ENCODE measurements at regions not wholly inside any gene's neighbourhood (a gene's known extent, or its start where the extent isn't known, plus 50 kb on each side); places are given as distances from the start of the nearest gene placed in this dataset.
"Not testable (repeated sequence)": the region's sequence is repeated elsewhere in the genome, so short reads cannot be mapped to it uniquely, and the experiment has no call there.

DNA sequence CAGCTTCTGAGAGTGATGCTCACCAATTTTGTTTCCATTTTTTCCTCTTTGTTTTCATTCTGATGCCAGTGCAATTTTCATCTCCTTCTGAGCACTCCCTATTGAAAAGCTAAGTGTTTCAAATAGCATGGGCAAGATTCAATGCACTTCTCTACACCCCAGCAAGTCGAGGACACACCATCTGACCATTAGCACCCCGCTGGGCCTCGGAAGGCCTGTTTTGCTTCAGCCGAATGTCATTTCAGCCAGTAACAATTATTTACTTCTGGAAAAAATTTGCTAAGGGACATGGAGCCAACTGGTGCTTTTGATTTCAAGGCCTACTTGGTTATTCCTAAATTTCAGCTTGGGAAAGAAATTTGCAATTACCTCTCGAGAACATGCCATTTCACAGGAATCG lies 392.4 kb downstream of the RNF144A start:
- no peak for DNase-seq

GRCh38 chr2:7324706-7325105 lies 407.5 kb downstream of the RNF144A start:
- DNase-seq: no peak

- no peak for DNase-seq
Observed at GRCh38 chr2:7325186-7325585, 408.0 kb downstream of the RNF144A start.

DNA sequence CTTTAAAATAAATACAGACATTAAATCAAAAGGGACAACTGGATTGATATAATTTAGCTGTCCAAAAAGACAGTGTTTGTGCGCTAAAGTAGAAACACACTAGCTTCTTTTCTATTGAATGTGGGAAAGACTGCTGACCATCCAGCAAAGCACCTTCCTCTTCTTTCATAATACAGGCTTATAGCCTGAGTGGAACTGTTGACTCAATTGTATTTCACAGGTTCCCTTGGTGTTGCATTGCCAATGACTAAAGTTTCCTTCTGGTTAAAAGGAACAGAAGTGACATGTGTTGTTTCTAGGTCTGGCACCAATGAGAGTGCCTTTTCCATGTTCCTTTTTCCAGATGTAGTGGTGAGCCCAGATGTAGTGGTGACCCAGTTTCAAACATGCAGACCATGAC lies 412.3 kb downstream of the RNF144A start:
- no peak for DNase-seq

GRCh38 chr2:7333189-7333765 lies 416.1 kb downstream of the RNF144A start:
- DNase-seq: no peak

DNA sequence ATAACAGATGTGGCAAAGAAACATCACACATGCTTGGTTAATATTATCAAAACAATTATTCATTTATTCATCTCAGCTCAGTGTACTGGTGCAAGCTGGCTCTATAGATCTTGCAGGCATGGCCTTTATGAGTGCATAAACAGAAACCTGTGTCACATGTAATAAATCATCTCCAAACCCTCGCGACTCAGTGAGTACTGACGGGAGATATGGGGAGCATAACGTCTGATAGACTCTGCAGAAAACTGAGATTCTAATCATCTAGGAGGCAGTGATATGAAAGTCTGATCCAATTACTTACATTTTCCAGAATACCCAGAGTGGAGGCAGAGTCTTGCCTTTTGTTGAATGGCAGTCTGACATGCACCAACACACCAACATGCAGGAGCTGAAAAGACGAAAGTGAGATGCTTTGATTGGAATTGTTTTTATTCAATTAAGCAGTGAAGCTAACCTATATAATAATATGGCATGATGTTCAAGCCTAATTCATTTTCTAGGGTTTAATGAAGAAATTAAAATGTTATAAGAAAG lies 416.8 kb downstream of the RNF144A start:
- no peak for DNase-seq

DNA sequence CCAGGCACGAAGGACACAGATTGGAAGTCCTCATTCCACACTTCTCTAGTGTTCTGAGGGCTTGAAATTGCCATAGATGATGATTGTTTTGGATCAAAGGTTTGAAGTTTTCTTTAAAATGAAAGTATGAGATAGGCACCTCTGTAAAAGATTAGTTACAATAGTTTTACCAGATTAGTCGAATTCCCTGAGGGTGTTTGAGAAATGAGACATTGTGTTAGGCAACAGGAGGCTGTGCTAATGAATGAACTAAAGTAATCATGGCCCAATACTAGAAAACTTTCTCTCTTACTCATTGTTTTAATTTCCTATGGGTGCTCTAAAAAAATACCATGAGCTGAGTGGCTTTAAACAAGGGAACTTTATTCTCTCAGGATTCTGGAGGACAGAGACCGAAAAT lies 421.7 kb downstream of the RNF144A start:
- no peak for DNase-seq

DNA sequence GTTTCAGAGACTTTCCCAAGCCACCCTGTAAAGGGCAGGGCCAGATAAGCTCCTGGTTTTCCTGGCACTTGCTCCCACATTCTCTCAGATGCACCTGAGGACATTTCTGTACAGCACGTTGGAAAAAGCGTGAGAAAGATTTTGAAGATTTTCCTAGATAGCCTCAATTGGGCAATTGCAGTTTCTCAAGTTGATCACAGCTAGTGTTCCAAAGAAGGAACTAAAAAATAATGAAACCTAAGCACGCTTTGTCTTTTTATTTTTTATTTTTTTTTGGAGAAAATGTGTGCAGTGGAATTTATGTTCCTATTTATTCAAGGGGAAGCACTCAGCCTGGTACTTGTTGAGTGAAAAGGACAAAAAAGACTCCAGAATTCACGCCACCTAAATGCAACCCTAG lies 429.1 kb downstream of the RNF144A start:
- no peak for DNase-seq

- DNase-seq: no peak
Observed at GRCh38 chr2:7348761-7349160, 431.5 kb downstream of the RNF144A start.

- DNase-seq: no peak
Observed at GRCh38 chr2:7352191-7352590, 435.0 kb downstream of the RNF144A start.

- DNase-seq: no peak
Observed at GRCh38 chr2:7353571-7353970, 436.4 kb downstream of the RNF144A start.

DNA sequence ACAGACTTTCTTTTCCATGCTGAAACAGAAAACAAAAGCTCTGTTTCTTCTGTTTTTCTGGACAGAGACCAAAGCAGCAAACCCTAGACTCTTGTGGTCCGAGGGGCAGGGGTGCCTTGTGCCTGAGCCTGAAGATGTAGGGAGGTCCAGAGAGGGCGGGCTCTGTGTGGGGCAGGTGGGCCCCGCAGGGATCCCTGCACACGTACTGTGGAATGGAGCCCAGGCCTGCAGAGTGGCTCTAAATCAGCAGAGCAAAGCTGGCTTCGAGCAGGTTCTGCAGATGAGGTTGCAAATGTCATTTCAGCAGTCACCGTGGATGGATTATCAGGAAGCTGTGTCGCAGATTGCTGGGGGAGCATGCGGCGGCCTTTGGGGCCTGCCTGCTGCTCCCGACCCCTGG lies 438.6 kb downstream of the RNF144A start:
- DNase-seq: no peak

DNA sequence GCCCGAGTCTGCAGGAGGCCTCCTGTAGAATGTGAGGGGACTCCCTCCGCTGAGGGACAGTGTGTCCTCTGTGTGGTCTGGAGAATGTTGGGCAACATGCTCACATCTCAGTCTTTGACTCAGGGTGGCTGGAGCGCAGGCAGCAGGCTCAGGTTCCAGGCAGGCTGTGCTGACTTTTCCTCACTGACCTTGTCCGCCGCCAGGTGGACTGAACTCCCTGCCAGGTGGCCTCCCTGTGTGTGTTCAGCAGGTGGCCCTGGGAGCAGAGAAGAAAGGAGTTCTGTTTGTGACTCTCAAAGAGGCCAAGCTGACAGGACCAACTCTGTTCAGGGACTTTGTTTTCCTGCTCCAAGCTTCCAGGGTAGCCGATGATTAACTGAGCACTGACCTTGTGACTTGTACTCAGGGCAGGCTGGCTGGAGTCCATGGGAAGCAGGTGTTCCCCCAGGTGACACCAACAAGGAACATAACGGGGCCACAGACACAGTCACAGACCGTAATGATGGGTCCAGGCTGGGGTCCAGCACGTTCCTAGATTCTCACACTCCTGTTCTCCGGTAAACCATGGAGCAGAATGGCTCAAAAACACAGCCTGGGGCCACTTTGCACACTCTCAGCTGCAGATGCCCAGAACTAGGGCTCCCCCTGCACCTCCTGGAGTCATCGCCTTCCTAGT lies 439.8 kb downstream of the RNF144A start:
- peak; percentile 73 for DNase-seq

GRCh38 chr2:7357993-7358392 lies 440.8 kb downstream of the RNF144A start:
- DNase-seq: no peak

- no peak for DNase-seq
Observed at GRCh38 chr2:7358865-7359447, 441.7 kb downstream of the RNF144A start.

- DNase-seq: no peak
Observed at GRCh38 chr2:7363906-7364305, 446.7 kb downstream of the RNF144A start.

- no peak for DNase-seq
Observed at GRCh38 chr2:7368211-7368610, 451.0 kb downstream of the RNF144A start.

GRCh38 chr2:7373156-7373555 lies 455.9 kb downstream of the RNF144A start:
- DNase-seq: no peak

- no peak for DNase-seq
Observed at GRCh38 chr2:7375901-7376300, 458.7 kb downstream of the RNF144A start.

GRCh38 chr2:7377916-7378569 lies 460.8 kb downstream of the RNF144A start:
- peak; percentile 72 for DNase-seq

DNA sequence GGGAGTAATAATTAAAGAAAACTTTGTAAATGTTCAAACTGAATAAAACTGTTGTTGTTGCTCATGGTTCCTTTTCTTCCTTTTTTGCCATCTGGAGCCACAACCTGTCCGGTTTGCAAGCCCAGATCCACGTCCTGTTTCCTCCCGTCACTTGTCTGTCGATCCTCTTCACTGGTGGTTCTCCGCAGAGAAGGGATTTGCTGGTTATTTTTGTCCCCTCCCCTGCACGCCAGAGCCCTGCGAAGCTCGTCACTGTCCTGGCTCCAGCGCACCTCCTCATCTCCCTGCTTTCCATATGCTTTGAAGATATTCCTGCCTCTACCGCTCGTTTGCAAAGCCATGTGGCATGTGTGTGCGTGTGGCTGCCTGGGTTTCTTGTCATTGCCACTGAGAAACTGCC lies 461.4 kb downstream of the RNF144A start:
- DNase-seq: no peak

DNA sequence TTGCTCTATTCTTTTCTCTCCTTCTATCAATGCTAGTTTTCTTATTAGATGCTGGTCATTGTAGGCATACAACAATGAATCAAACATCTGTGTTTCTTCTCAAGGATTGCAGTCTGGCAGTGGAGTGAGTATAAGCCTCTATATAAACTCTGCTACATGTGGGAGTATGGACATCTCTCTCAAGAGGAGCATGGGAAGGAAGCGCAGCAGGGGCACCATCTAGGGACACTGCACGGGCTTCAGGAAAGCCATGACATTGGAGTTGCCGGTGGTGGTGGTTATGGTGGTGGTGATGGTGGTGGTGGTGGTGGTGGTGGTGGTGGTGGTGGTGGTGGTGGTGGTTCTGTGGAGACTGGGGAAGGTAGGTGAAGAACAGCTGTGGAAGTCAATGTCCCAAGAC lies 462.6 kb downstream of the RNF144A start:
- DNase-seq: no peak

GRCh38 chr2:7384773-7385349 lies 467.6 kb downstream of the RNF144A start:
- no peak for DNase-seq

- not testable (repeated sequence) for DNase-seq
Observed at GRCh38 chr2:7390311-7390710, 473.1 kb downstream of the RNF144A start.

Data from NCI-H345 (cell line).